ENCODE measurements at regions not wholly inside any gene's neighbourhood (a gene's known extent, or its start where the extent isn't known, plus 50 kb on each side); places are given as distances from the start of the nearest gene placed in this dataset.

- TF ChIP-seq SIN3A (IDR thresholded peaks at IDR 0.05; ENCODE audit: borderline replicate concordance, insufficient read depth, low read depth, low read length) (no peak), CTCF (IDR thresholded peaks at IDR 0.05) (no peak), POLR2AphosphoS5 (IDR thresholded peaks at IDR 0.05; ENCODE audit: low read depth, low read length) (no peak), REST (IDR thresholded peaks at IDR 0.05; ENCODE audit: insufficient read depth in 1 of 2, low read depth in 2 of 2, low read length in 1 of 2) (no peak)
These were observed 260.7 kb upstream of the FOXF1 start for GRCh38 chr16:86249631-86250030.

All from Panc1 (cell line).